ENCODE measurements at regions not wholly inside any gene's neighbourhood (a gene's known extent, or its start where the extent isn't known, plus 50 kb on each side); places are given as distances from the start of the nearest gene placed in this dataset.

DNA sequence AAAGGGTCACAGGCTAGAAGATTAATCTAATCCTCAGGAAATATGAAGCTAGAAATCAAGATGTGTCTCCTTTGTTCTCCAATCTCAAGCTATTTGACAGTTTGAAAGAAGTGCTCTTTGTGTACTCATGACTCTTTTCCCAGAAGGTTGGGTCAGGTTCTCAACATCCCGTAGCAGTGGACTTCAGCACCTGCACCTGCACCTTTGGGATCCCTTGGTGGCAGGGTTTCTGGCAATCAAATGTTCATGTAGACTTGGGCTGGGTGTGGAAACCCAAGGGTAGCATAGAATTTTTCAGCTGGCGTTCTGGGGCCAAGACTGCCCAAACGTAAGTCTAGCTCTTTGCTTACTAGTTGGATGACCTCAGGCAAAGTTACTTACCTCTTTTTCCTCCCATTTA, 134.4 kb downstream of the ADRA2A start:
- H3K9me3 Mint-ChIP-seq (ENCODE audit: low read depth, unreplicated experiment): no peaks in the 10 kb centered on the region
- no TSS peak for BruUV-seq (replicated peaks)
- no peak for DNase-seq
- TF ChIP-seq, protein P1, sequence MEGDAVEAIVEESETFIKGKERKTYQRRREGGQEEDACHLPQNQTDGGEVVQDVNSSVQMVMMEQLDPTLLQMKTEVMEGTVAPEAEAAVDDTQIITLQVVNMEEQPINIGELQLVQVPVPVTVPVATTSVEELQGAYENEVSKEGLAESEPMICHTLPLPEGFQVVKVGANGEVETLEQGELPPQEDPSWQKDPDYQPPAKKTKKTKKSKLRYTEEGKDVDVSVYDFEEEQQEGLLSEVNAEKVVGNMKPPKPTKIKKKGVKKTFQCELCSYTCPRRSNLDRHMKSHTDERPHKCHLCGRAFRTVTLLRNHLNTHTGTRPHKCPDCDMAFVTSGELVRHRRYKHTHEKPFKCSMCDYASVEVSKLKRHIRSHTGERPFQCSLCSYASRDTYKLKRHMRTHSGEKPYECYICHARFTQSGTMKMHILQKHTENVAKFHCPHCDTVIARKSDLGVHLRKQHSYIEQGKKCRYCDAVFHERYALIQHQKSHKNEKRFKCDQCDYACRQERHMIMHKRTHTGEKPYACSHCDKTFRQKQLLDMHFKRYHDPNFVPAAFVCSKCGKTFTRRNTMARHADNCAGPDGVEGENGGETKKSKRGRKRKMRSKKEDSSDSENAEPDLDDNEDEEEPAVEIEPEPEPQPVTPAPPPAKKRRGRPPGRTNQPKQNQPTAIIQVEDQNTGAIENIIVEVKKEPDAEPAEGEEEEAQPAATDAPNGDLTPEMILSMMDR (IDR thresholded peaks at IDR 0.05; ENCODE audit: unreplicated experiment): no peak
- no peaks in the 10 kb centered on the region for H3K27me3 Mint-ChIP-seq (ENCODE audit: unreplicated experiment)
- H3K4me1 Mint-ChIP-seq (ENCODE audit: low read depth, unreplicated experiment): peaks cover 9% of the 10 kb centered on the region
- no peak overlapping the region for H3K27ac Mint-ChIP-seq (ENCODE audit: unreplicated experiment)
- CTCF ChIA-PET: interaction anchor here (0.6 to 1.1 kb wide), 2 partner anchors 134 to 515 kb away, joined by 3 read pairs; partner anchors contain the start of gene ADRA2A
- H3K4me3 Mint-ChIP-seq (ENCODE audit: low read depth, unreplicated experiment): no peak overlapping the region
- H3K36me3 Mint-ChIP-seq (ENCODE audit: insufficient read depth, unreplicated experiment): no peaks in the 10 kb centered on the region
- intact Hi-C loops (cut with micrococcal nuclease; ENCODE audit: unreplicated experiment): no loop called here

DNA sequence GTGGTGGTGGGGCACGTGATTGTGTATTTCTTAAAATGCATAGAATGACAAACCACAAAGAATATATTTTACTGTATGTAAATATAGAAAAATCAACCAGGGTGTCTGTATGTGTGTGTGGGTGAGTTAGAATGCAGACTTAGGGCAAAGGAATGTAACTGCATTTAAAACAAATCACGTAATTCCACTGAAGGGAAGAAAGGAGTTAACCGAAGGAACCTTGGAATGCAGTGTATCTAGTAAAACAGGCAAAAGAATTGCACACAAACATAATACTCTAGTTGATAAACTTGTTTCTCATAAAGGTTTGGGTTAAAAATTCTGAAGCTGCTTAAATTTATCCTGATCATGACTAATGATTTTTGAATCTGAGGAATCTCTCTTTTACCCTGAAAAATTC, 134.9 kb downstream of the ADRA2A start:
- no peak for DNase-seq
- peaks cover 8% of the 10 kb centered on the region for H3K4me1 Mint-ChIP-seq (ENCODE audit: low read depth, unreplicated experiment)
- CTCF ChIA-PET: interaction anchor here (1.1 kb wide), 1 partner anchor 135 kb away, joined by 3 read pairs; the partner anchor contains the start of gene ADRA2A

DNA sequence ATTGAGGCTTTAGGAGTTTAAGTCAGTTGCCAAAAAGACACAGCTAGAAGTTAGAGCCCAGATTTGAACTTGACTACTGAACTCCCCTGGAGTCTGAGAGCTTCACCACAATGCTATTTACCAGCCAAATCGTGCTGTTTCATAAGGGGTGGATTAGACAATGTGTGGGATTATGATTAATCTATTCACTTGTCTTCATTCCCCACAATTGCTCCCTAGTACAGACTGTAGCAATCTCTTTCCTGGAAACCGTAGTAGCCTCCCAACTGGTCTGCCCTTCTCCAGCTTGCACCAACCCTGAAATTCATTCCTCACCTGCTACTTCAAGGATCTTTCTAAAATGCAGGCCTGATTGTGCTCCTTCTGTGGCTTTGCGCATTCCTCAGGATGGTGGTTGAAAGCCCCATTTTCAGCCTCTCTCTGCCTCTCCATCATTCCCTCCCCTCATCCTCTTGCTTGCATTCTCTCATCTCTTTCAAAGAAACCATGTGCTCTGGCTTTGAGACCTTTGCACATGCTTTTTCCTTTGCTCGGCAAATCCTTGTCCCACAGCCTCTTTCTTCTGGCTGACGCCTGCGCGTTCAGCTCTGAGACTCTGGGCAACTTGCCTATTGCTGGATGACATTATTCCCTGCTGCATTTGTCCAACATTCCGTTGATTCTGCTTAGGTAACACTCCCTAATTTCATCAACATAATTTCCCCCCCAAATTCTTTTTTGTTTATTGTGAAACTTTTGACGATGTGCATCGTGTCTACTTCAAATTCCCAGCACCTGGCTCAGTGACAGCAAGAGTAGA, 145.1 kb downstream of the ADRA2A start:
- H3K27ac Mint-ChIP-seq (ENCODE audit: unreplicated experiment): no peak overlapping the region
- H3K9me3 Mint-ChIP-seq (ENCODE audit: low read depth, unreplicated experiment): peaks cover 3% of the 10 kb centered on the region
- no peaks in the 10 kb centered on the region for H3K36me3 Mint-ChIP-seq (ENCODE audit: insufficient read depth, unreplicated experiment)
- CTCF ChIA-PET: no interaction called here
- no peaks in the 10 kb centered on the region for H3K4me1 Mint-ChIP-seq (ENCODE audit: low read depth, unreplicated experiment)
- DNase-seq: no peak
- no peak overlapping the region for H3K4me3 Mint-ChIP-seq (ENCODE audit: low read depth, unreplicated experiment)
- BruUV-seq (replicated peaks): no TSS peak
- intact Hi-C loops (cut with micrococcal nuclease; ENCODE audit: unreplicated experiment): no loop called here
- TF ChIP-seq, protein P1 (IDR thresholded peaks at IDR 0.05; ENCODE audit: unreplicated experiment): no peak
- H3K27me3 Mint-ChIP-seq (ENCODE audit: unreplicated experiment): peaks cover 39% of the 10 kb centered on the region

More for the DNA sequence above, 134.9 kb downstream of the ADRA2A start:
- TF ChIP-seq, protein P1 (IDR thresholded peaks at IDR 0.05; ENCODE audit: unreplicated experiment): no peak
- Mint-ChIP-seq H3K27ac (ENCODE audit: unreplicated experiment) (no peak overlapping the region), H3K4me3 (ENCODE audit: low read depth, unreplicated experiment) (no peak overlapping the region), H3K9me3 (ENCODE audit: low read depth, unreplicated experiment) (no peaks in the 10 kb centered on the region), H3K27me3 (ENCODE audit: unreplicated experiment) (no peaks in the 10 kb centered on the region), H3K36me3 (ENCODE audit: insufficient read depth, unreplicated experiment) (no peaks in the 10 kb centered on the region)
- intact Hi-C loops (cut with micrococcal nuclease; ENCODE audit: unreplicated experiment): no loop called here
- BruUV-seq (replicated peaks): no TSS peak

DNA sequence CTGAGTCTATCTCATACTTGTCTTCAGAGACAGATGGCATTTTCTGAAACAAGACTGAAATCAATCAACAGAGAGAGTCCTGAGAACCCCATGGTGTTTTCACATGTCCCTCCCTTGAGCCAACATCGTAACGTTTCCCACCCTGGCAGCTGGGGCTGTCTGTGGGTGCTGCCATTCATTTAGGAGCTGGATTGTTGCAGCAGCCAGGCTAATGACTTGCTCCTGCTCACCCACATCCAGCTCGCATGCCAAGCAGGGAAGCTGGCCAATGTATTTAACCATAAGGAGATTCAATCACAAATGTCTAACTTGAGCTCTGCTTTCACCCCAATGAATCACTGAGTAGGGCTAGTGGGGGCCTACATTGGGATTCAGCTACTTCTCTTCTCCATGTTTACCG, 146.1 kb downstream of the ADRA2A start:
- Mint-ChIP-seq H3K36me3 (ENCODE audit: insufficient read depth, unreplicated experiment) (no peaks in the 10 kb centered on the region), H3K27ac (ENCODE audit: unreplicated experiment) (no peak overlapping the region), H3K4me1 (ENCODE audit: low read depth, unreplicated experiment) (no peaks in the 10 kb centered on the region), H3K4me3 (ENCODE audit: low read depth, unreplicated experiment) (no peak overlapping the region), H3K27me3 (ENCODE audit: unreplicated experiment) (peaks cover 39% of the 10 kb centered on the region), H3K9me3 (ENCODE audit: low read depth, unreplicated experiment) (peaks cover 3% of the 10 kb centered on the region)
- intact Hi-C loops (cut with micrococcal nuclease; ENCODE audit: unreplicated experiment): no loop called here
- CTCF ChIA-PET: no interaction called here
- TF ChIP-seq, protein P1 (IDR thresholded peaks at IDR 0.05; ENCODE audit: unreplicated experiment): no peak
- BruUV-seq (replicated peaks): no TSS peak
- no peak for DNase-seq
